Astrocyte (in vitro differentiated cells and primary cell): ENCODE measurements at regions not wholly inside any gene's neighbourhood (a gene's known extent, or its start where the extent isn't known, plus 50 kb on each side); places are given as distances from the start of the nearest gene placed in this dataset.

Experiments used
- DNase-seq: peaks from one replicate; pipeline ENCODE4 v3.0.0-alpha.2; 2010; ENCODE audit warnings: low read depth
- FAIRE-seq: peaks from 2 replicates; lab custom pipeline; 2011; peaks lifted over from hg19 to GRCh38; lab: Jason Lieb, UNC
- H2AFZ ChIP-seq: 2 replicates; pipeline ENCODE4 v1.6.0; 2012; ENCODE audit warnings: low read depth, low read length, inconsistent platforms
- H3K27ac ChIP-seq: 2 replicates; pipeline ENCODE4 v1.5.1; 2011; ENCODE audit warnings: low read depth, low read length, inconsistent platforms
- H3K27me3 ChIP-seq: 2 replicates; pipeline ENCODE4 v1.6.0; 2011; ENCODE audit warnings: low read length, inconsistent platforms; ENCODE audit not compliant: insufficient read depth
- H3K36me3 ChIP-seq: 2 replicates; pipeline ENCODE4 v1.5.1; 2011; ENCODE audit warnings: low read length, inconsistent platforms; ENCODE audit not compliant: insufficient read depth
- H3K4me1 ChIP-seq: 2 replicates; pipeline ENCODE4 v1.5.1; 2011; ENCODE audit warnings: low read length, inconsistent platforms; ENCODE audit not compliant: insufficient read depth
- H3K4me2 ChIP-seq: 2 replicates; pipeline ENCODE4 v1.6.0; 2012; ENCODE audit warnings: low read length, inconsistent platforms
- H3K4me3 ChIP-seq: 2 replicates; pipeline ENCODE4 v1.5.1; 2011; ENCODE audit warnings: low read depth, mild to moderate bottlenecking, low read length, inconsistent platforms; ENCODE audit not compliant: insufficient read depth
- H3K79me2 ChIP-seq: 2 replicates; pipeline ENCODE4 v1.6.0; 2012; ENCODE audit warnings: mild to moderate bottlenecking, low read length, inconsistent platforms; ENCODE audit not compliant: insufficient read depth
- H3K9ac ChIP-seq: 2 replicates; pipeline ENCODE4 v1.6.0; 2012; ENCODE audit warnings: mild to moderate bottlenecking, low read length, inconsistent platforms
- H3K9me3 ChIP-seq: 2 replicates; pipeline ENCODE4 v1.5.1; 2012; ENCODE audit warnings: low read depth, mild to moderate bottlenecking, low read length, inconsistent platforms; ENCODE audit not compliant: insufficient read depth
- H4K20me1 ChIP-seq: 2 replicates; pipeline ENCODE4 v1.6.0; 2012; ENCODE audit warnings: low read length, inconsistent platforms; ENCODE audit not compliant: insufficient read depth
- H3K27ac Mint-ChIP-seq: one replicate; pipeline ENCODE4 v1.8.0; 2021; ENCODE audit warnings: mild to moderate bottlenecking, mixed read lengths; ENCODE audit not compliant: unreplicated experiment
- H3K27me3 Mint-ChIP-seq: one replicate; pipeline ENCODE4 v1.8.0; 2021; ENCODE audit warnings: low read depth, mixed read lengths; ENCODE audit not compliant: unreplicated experiment
- H3K36me3 Mint-ChIP-seq: one replicate; pipeline ENCODE4 v1.8.0; 2021; ENCODE audit warnings: low read depth, mixed read lengths; ENCODE audit not compliant: unreplicated experiment
- H3K4me1 Mint-ChIP-seq: one replicate; pipeline ENCODE4 v1.8.0; 2021; ENCODE audit warnings: low read depth, mixed read lengths; ENCODE audit not compliant: unreplicated experiment
- H3K4me3 Mint-ChIP-seq: one replicate; pipeline ENCODE4 v1.8.0; 2021; ENCODE audit warnings: mild to moderate bottlenecking, moderate library complexity, mixed read lengths; ENCODE audit not compliant: unreplicated experiment
- H3K9me3 Mint-ChIP-seq: one replicate; pipeline ENCODE4 v1.8.0; 2021; ENCODE audit warnings: mild to moderate bottlenecking, mixed read lengths; ENCODE audit not compliant: unreplicated experiment
- EZH2 ChIP-seq: IDR thresholded peaks from 2 replicates; pipeline ENCODE4 v1.6.1; 2012; ENCODE audit warnings: mild to moderate bottlenecking, low read length, inconsistent platforms; ENCODE audit not compliant: insufficient read depth
- TF ChIP-seq, protein P1 (sequence below): IDR thresholded peaks from 2 replicates; pipeline ENCODE4 v1.5.1; 2011; ENCODE audit warnings: low read depth, mild to moderate bottlenecking, inconsistent platforms, low read length, moderate library complexity; ENCODE audit not compliant: insufficient read depth

GRCh38 chr13:105368781-105369180, 1166.7 kb downstream of the EFNB2 start:
- H3K36me3 ChIP-seq, result no peaks in the 10 kb centered on the region
- no peaks in the 10 kb centered on the region for H3K27me3 Mint-ChIP-seq
- no peaks in the 10 kb centered on the region for H4K20me1 ChIP-seq
- H3K4me3 ChIP-seq, result no peak overlapping the region
- H3K79me2 ChIP-seq, result no peaks in the 10 kb centered on the region
- H3K9me3 Mint-ChIP-seq, result peaks cover 2% of the 10 kb centered on the region
- H3K4me3 Mint-ChIP-seq, result no peak overlapping the region
- TF ChIP-seq EZH2, result no peak
- H3K27ac ChIP-seq, result no peak overlapping the region
- DNase-seq (no peak), FAIRE-seq (no peak)
- H3K9ac ChIP-seq, result no peak overlapping the region
- H3K36me3 Mint-ChIP-seq, result no peaks in the 10 kb centered on the region
- no peaks in the 10 kb centered on the region for H3K27me3 ChIP-seq
- no peak overlapping the region for H3K4me2 ChIP-seq
- peaks cover 8% of the 10 kb centered on the region for H3K4me1 Mint-ChIP-seq
- H2AFZ ChIP-seq, result no peak overlapping the region
- H3K4me1 ChIP-seq, result no peaks in the 10 kb centered on the region
- no peaks in the 10 kb centered on the region for H3K9me3 ChIP-seq
- no peak overlapping the region for H3K27ac Mint-ChIP-seq

DNA sequence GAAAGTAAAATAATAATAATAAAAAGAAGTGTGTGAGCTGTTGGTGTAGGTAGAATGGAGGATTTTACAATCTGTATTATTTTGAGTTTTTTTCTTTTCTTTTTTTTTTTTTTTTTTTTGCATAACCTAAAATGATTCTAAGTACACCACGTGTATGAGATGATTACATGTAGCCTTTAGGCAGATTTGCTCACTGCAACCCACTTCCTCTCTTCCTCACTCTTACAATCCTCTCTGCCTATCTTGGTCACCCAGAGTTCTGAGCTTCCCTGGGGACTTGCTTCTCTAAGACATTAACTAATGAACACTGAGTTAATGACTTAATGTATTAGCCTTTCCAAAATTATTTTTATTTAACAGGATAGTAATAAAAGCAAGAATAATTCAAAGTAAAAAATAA, 1169.6 kb downstream of the EFNB2 start:
- Mint-ChIP-seq H3K27ac (no peak overlapping the region), H3K9me3 (no peaks in the 10 kb centered on the region), H3K36me3 (no peaks in the 10 kb centered on the region), H3K4me1 (peaks cover 12% of the 10 kb centered on the region), H3K4me3 (no peak overlapping the region), H3K27me3 (no peaks in the 10 kb centered on the region)
- Histone ChIP-seq H3K27ac (no peak overlapping the region), H2AFZ (no peak overlapping the region), H3K4me1 (no peaks in the 10 kb centered on the region), H3K79me2 (no peaks in the 10 kb centered on the region), H3K9me3 (no peaks in the 10 kb centered on the region), H4K20me1 (no peaks in the 10 kb centered on the region), H3K9ac (no peak overlapping the region), H3K36me3 (no peaks in the 10 kb centered on the region), H3K4me3 (no peak overlapping the region), H3K27me3 (no peaks in the 10 kb centered on the region), H3K4me2 (no peak overlapping the region)
- FAIRE-seq (no peak), DNase-seq (no peak)
- TF ChIP-seq EZH2, result no peak
- TF ChIP-seq, protein P1, sequence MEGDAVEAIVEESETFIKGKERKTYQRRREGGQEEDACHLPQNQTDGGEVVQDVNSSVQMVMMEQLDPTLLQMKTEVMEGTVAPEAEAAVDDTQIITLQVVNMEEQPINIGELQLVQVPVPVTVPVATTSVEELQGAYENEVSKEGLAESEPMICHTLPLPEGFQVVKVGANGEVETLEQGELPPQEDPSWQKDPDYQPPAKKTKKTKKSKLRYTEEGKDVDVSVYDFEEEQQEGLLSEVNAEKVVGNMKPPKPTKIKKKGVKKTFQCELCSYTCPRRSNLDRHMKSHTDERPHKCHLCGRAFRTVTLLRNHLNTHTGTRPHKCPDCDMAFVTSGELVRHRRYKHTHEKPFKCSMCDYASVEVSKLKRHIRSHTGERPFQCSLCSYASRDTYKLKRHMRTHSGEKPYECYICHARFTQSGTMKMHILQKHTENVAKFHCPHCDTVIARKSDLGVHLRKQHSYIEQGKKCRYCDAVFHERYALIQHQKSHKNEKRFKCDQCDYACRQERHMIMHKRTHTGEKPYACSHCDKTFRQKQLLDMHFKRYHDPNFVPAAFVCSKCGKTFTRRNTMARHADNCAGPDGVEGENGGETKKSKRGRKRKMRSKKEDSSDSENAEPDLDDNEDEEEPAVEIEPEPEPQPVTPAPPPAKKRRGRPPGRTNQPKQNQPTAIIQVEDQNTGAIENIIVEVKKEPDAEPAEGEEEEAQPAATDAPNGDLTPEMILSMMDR, result no peak

DNA sequence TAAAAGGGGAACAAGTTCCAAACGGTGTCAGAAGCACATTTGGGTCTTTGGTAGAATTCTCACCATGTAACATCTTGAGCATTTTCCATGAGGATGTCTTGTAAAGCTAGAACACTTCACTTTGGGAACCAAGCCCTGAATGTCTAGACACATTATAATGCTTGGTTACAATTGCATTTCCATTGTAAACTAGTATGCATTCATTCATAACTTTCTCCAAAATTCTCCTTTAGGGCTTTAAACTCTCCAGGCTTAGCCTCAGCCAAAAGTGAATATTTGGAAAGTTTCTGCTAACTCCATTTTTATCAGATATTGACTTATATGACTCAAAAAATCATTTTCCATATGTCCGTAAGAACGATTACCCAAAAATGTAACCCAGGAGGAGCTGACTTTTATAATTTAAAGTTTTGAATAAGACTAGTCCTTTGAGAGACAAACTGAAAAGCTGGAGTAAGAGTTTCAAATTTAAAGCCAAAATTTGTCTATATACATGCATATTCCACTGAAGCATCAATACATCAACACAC, 1170.4 kb downstream of the EFNB2 start:
- no peaks in the 10 kb centered on the region for H3K9me3 Mint-ChIP-seq
- no peak overlapping the region for H2AFZ ChIP-seq
- H3K27ac ChIP-seq, result no peak overlapping the region
- FAIRE-seq (peak; percentile 23), DNase-seq (no peak)
- no peaks in the 10 kb centered on the region for H3K4me1 ChIP-seq
- H3K36me3 ChIP-seq, result no peaks in the 10 kb centered on the region
- H3K4me2 ChIP-seq, result no peak overlapping the region
- H3K36me3 Mint-ChIP-seq, result no peaks in the 10 kb centered on the region
- H3K4me1 Mint-ChIP-seq, result peaks cover 8% of the 10 kb centered on the region
- no peaks in the 10 kb centered on the region for H3K27me3 ChIP-seq
- H3K4me3 Mint-ChIP-seq, result no peak overlapping the region
- H4K20me1 ChIP-seq, result no peaks in the 10 kb centered on the region
- no peaks in the 10 kb centered on the region for H3K79me2 ChIP-seq
- H3K4me3 ChIP-seq, result no peak overlapping the region
- H3K27me3 Mint-ChIP-seq, result no peaks in the 10 kb centered on the region
- no peak overlapping the region for H3K9ac ChIP-seq
- no peak for TF ChIP-seq EZH2
- TF ChIP-seq, protein P1, result no peak
- H3K9me3 ChIP-seq, result no peaks in the 10 kb centered on the region
- no peak overlapping the region for H3K27ac Mint-ChIP-seq
